GM21447 (cell line): ENCODE measurements at regions not wholly inside any gene's neighbourhood (a gene's known extent, or its start where the extent isn't known, plus 50 kb on each side); places are given as distances from the start of the nearest gene placed in this dataset.
A peak's percentile ranks its signal among the peaks of the same experiment; 100 is the strongest.
"Not testable (repeated sequence)": the region's sequence is repeated elsewhere in the genome, so short reads cannot be mapped to it uniquely, and the experiment has no call there.

ENCODE experiments used
- ATAC-seq: cut with Tn5 transposase; IDR thresholded peaks from one replicate; pipeline ENCODE4 v1.9.1; 2021; ENCODE audit not compliant: unreplicated experiment

DNA sequence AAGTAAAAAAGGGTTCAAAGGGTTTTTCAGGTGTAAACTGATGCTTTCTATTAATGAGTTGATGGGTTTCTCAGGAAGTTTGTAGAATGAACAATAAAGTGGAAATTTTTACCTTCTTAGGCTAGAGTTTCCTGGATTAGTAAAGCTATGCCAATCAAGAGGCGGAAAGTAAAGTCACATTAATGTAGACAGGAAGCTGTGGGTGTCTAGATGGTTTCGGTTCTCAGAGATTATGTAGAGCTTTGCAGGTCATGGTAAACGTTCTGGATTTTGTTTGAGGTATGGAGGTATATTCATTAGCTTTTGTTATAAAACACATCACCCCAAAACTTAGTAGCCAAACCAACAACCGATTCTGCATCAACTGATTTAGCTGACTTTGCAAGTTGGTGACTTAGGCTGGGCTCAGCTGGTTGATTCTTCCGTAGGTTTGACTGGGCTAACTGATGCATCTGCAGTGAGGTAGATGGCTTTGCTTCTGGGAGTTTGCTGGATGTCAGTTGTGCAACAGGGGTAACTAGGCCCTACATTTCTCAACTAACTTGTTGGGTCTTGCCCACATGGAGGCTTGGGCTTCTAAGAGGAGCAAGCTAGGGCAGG, 273.8 kb downstream of the MSX2 start:
- no peak for ATAC-seq

GRCh38 chr5:174997688-174998087, 273.3 kb downstream of the MSX2 start:
- ATAC-seq = no peak

DNA sequence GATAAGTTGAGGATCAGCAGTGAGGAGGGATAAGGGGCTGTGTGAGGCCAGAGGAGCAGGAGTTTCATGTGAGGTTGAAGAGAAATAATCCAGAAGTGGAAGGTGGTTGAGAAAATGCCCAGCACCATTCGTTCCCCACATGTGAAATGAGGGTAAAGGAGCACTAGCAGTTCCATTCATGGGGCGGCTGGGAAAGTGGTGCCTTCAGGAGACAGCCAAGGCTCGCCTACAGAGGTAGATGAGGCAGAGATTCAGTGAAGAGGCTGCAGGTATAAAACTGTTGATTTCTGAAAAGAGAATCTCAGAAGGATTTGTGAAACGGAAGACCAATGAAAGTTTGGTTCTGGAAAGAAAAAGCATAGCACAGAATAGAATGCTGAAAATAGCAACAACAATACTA, 272.6 kb downstream of the MSX2 start:
- no peak for ATAC-seq

DNA sequence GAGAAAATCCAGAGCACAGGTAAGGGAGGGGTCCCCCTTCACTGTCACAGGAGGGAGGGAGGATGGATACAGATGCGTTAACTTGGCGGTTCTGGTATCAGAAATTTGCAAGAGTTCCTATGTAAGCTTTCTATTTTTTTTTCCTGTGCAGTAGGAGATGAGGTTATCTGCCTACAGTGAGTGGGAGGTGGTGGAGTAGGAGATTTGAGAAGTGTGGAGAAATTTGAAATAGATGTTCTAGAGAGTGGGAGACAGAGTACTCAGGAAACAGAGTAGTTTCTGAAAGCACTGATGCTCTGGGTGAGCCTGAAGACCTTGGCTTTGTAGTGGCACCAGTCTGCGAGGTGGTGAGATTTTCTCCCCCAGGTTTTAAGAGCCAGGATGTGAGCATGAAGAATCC, 271.4 kb downstream of the MSX2 start:
- no peak for ATAC-seq

DNA sequence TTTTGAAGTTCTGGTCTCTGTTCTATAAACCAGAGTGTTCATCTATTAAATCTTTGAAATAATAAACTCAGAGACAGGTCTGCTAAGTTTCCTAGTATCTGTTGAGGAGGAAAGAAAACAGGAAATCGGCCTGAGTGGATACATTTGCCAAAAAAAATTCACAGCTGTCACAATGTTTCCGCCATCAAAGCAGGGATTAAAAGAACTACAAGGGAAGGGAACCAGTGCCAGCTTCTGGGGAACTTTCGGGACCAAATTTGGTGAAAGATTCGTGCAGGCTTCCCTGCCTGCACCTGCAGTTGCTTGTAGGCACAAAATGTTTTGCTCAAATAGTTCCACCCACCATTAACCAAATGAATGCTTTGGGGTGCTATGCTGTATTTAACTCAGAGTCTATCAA, 267.5 kb downstream of the MSX2 start:
- ATAC-seq = no peak

- ATAC-seq = no peak
Measured at GRCh38 chr5:174990909-174991308, 266.5 kb downstream of the MSX2 start.

DNA sequence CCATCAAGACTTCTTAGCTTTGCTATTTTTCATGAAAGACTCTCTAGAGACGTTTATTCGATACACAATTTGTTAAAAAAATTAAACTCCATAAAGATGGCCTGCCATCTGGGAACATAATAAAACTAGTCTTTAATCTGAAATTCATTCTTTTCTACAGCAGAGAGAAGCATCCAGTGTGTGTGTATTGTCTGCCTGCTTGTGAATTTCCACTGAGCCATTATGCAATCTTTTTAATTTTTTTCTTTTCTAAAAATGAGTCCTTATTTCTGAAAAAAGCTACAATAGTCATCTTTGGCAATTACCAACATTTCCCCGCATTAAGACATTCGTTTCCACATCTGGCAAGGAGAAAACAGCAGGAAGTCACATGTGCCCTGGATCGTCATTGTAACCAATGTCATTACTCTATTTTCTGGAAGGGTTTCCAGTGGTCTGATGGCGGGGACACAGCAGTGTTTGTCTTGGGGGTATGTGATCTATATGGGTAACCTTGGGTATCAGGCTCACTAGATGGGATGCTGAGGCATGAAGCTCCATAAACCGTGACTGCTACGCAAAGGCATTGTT, 263.1 kb downstream of the MSX2 start:
- no peak for ATAC-seq

- ATAC-seq = no peak
Measured at GRCh38 chr5:174984863-174985262, 260.5 kb downstream of the MSX2 start.

GRCh38 chr5:174982485-174982884, 258.1 kb downstream of the MSX2 start:
- ATAC-seq = no peak

- no peak for ATAC-seq
Measured at GRCh38 chr5:174981416-174981815, 257.0 kb downstream of the MSX2 start.

DNA sequence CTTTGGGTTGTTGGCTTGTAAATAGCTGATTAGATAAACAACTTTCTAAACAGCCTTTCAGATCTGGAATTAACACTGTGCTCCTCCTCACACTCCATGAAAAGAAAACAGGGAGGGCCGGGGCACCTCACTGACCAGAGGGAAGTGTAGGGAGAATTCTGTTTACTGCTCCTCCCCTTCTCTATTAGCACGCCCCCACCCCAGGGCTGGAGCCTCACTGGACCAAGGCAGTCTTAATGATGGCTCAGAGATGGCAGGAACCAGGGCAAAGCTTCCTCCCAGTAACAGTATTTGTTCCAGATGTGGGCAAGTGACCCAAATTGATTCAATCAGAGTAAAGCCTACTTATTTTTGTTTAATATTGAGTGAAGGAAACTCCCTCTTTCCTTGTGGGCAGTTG, 256.6 kb downstream of the MSX2 start:
- no peak for ATAC-seq

DNA sequence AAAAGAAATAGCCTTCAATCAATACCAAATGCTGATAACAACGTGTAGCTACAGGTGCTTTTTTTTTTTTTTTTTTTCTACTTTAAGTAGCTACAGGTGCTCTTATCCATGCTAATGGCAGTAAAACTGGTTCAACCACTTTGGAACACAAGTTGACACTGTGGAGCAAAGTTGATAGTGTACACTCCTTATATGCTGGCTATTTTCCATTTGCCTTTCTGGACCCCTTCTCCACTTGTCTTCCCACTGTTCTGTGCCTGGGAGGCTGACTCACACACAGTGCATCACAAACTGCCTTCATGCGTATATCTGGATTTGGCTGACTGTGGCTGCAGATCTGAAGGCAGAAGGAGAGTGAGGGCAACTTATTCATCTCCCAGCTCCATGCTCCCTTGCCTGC, 247.9 kb downstream of the MSX2 start:
- no peak for ATAC-seq

DNA sequence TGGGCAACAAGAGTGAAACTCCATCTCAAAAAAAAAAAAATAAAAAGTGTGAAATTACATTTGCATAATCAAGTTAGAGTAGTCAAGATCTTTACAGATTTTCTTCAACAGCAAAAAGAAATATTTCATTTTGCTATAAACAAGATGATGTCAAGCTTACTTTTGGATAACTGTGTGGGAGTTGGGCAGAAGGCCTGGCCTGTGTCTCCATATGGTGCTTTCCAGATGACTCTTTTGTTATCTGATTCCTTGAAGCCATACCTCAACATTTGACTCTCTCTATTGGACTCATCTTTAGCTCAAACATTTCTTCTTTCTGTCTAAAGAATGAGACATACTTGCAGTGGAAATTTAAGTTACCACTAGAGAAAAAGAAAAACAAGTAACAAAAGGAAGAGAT, 246.8 kb downstream of the MSX2 start:
- no peak for ATAC-seq

GRCh38 chr5:174970502-174970901, 246.1 kb downstream of the MSX2 start:
- ATAC-seq = no peak

GRCh38 chr5:174953871-174954270, 229.5 kb downstream of the MSX2 start:
- ATAC-seq = no peak

DNA sequence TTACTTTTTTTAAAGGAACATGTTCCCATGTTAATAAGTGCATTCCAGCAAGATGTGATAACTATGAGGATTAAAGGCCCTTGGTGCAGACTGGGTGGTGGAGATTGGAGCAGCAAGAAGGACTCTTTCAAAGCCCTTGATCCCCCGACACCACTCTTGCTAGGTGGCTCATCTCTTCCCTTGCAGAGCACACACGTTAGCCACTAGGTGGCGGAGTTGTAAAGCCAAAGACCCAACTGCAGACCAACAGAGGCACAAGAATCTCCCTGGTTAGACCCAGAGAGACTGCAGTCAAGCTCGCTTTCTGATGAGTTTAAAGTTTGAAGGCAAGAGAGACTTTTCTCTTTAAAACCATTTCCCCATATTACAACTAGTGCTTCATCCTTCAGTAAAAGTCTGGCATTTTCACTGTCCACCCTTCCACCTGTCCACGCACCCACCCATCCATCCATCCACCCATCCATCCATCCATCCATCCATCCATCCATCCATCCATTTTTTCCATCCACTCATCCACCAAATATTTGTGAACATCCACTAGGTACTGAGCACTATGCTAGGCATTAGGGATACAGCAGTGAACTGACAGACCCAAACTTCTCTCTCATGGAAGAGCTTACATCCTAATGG, 226.9 kb downstream of the MSX2 start:
- ATAC-seq = peak; percentile 55

- no peak for ATAC-seq
Measured at GRCh38 chr5:174947548-174947947, 223.2 kb downstream of the MSX2 start.

GRCh38 chr5:174945853-174946252, 221.5 kb downstream of the MSX2 start:
- ATAC-seq = no peak

DNA sequence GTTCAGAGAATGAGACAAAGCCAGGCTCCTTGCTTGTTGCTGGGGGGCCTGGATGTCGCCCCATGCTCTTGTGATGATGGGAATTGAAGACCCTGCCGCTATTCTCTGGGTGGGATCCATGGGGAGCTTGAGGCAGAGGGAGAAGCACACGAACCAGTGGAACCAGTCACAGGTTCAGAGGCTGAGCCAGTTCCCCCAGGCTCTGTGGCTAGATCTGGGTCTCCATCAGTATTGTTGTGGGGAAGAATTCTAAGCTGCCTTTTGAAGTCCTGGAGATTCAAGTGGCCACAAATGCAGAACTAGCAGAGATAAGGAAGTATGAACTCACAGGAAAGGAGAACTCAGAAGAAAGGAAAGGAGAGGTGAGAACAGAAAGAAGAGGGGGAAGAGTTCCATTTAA, 219.4 kb downstream of the MSX2 start:
- ATAC-seq = no peak

- ATAC-seq = not testable (repeated sequence)
Measured at GRCh38 chr5:174943002-174943401, 218.6 kb downstream of the MSX2 start.

DNA sequence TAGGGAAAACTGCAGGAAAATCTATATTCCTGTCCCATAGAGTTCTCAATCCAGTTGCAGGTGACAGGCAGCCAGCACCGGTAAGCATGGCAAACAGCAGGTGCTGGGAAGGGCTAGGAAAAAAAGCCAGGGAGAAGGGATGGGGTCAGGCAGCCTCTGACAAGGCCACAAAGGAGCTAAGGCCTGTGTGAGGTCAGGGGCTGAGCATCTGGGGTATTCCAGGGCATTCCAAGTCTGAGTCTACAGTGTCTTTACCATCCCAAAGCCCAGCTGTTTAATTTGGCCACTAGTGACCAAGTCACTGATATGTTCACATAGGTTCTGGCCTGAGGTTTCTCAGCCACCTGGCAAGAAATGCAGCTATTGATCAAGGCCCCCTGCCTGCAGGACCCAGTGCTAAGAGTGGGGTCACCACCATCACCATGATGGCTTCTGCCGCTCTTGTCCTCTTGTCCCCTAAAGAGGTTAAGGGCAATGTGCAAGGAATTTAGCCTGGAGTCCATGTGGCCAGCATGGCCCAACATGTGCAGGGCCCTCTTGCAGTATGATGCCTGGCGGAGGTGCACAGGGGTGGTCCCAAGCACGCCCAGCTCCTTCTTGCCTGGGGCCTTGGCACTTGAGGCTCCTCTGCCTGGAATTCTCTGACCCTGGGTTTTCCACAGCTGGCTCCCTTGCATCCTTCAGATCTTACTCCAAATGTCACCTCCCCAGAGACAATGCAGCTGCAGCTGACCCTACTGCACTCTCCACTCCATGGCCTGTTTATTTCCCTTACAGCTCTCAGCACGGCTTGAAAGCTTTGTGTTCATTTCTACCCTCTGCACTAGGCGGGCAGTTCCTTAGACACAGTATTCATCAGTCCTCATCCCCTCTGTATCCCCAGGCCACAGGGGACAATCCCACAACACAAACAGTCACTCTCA, 213.1 kb downstream of the MSX2 start:
- no peak for ATAC-seq
